ENCODE measurements at regions not wholly inside any gene's neighbourhood (a gene's known extent, or its start where the extent isn't known, plus 50 kb on each side); places are given as distances from the start of the nearest gene placed in this dataset.

DNA sequence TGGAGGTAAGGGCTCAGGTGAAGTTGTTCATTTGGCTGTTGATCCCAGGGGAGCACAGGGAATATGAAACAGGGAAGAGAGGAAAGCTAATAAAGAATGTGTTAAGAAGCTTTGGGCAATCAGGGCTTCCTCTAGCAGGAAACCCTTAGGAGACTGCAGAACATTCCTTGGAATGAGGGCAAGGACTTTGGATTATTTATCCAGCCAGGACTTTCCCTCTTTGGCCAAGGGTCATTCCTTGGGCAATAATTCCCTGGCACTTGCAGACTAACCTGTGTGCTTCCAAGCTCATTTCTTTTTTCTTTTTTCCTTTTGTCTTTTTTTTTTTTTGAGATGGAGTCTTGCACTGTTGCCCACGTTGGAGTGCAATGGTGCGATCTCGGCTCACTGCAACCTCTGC, 209.2 kb upstream of the MAP3K1 start:
- H3K27ac ChIP-seq: no peak overlapping the region
- H3K9me3 ChIP-seq: no peaks in the 10 kb centered on the region
- intact Hi-C loops (cut with DNase I): no loop called here
- H3K4me3 ChIP-seq: no peak overlapping the region
- no peak for DNase-seq
- no peaks in the 10 kb centered on the region for H3K27me3 ChIP-seq (ENCODE audit: insufficient read depth in 3 of 3, low read length in 2 of 3)
- WGBS, 3 donors: 94 to 100% (median 100%) methylated on average over 3 of the region's 3 CpGs
- no peak for ATAC-seq
- no peaks in the 10 kb centered on the region for H3K36me3 ChIP-seq (ENCODE audit: insufficient read depth in 1 of 2, low read depth in 1 of 2)
- TF ChIP-seq CTCF (IDR thresholded peaks at IDR 0.05): no peak
- no peaks in the 10 kb centered on the region for H3K4me1 ChIP-seq

- WGBS, 3 donors: 93 to 98% (median 95%) methylated on average over 5 of the region's 5 CpGs
- no peaks in the 10 kb centered on the region for H3K4me1 ChIP-seq
- no peaks in the 10 kb centered on the region for H3K9me3 ChIP-seq
- DNase-seq (no peak), ATAC-seq (no peak)
- no peaks in the 10 kb centered on the region for H3K36me3 ChIP-seq (ENCODE audit: insufficient read depth in 1 of 2, low read depth in 1 of 2)
- no peak overlapping the region for H3K4me3 ChIP-seq
- no peak for TF ChIP-seq CTCF (IDR thresholded peaks at IDR 0.05)
- H3K27ac ChIP-seq: no peak overlapping the region
- no peaks in the 10 kb centered on the region for H3K27me3 ChIP-seq (ENCODE audit: insufficient read depth in 3 of 3, low read length in 2 of 3)
- intact Hi-C loops (cut with DNase I): no loop called here
Observed at GRCh38 chr5:56605231-56605630, 210.1 kb upstream of the MAP3K1 start.

- TF ChIP-seq CTCF (IDR thresholded peaks at IDR 0.05): no peak
- no peaks in the 10 kb centered on the region for H3K9me3 ChIP-seq
- H3K4me3 ChIP-seq: no peak overlapping the region
- ATAC-seq (no peak), DNase-seq (no peak)
- intact Hi-C loops (cut with DNase I): no loop called here
- H3K4me1 ChIP-seq: no peaks in the 10 kb centered on the region
- H3K36me3 ChIP-seq (ENCODE audit: insufficient read depth in 1 of 2, low read depth in 1 of 2): no peaks in the 10 kb centered on the region
- H3K27ac ChIP-seq: no peak overlapping the region
- no peaks in the 10 kb centered on the region for H3K27me3 ChIP-seq (ENCODE audit: insufficient read depth in 3 of 3, low read length in 2 of 3)
- 61 to 73% (median 66%) methylated on average over 3 of the region's 3 CpGs for WGBS, 3 donors
Observed at GRCh38 chr5:56601641-56602071, 213.7 kb upstream of the MAP3K1 start.

GRCh38 chr5:56598941-56599340, 216.4 kb upstream of the MAP3K1 start:
- DNase-seq (no peak), ATAC-seq (no peak)
- Histone ChIP-seq H3K9me3 (no peaks in the 10 kb centered on the region), H3K27ac (no peak overlapping the region), H3K36me3 (ENCODE audit: insufficient read depth in 1 of 2, low read depth in 1 of 2) (no peaks in the 10 kb centered on the region), H3K4me1 (no peaks in the 10 kb centered on the region), H3K27me3 (ENCODE audit: insufficient read depth in 3 of 3, low read length in 2 of 3) (no peaks in the 10 kb centered on the region), H3K4me3 (no peak overlapping the region)
- intact Hi-C loops (cut with DNase I): no loop called here
- no peak for TF ChIP-seq CTCF (IDR thresholded peaks at IDR 0.05)

- no peaks in the 10 kb centered on the region for H3K4me1 ChIP-seq
- ATAC-seq (no peak), DNase-seq (no peak)
- intact Hi-C loops (cut with DNase I): no loop called here
- H3K27ac ChIP-seq: no peak overlapping the region
- no peaks in the 10 kb centered on the region for H3K36me3 ChIP-seq (ENCODE audit: insufficient read depth in 1 of 2, low read depth in 1 of 2)
- H3K9me3 ChIP-seq: no peaks in the 10 kb centered on the region
- no peak for TF ChIP-seq CTCF (IDR thresholded peaks at IDR 0.05)
- H3K27me3 ChIP-seq (ENCODE audit: insufficient read depth in 3 of 3, low read length in 2 of 3): no peaks in the 10 kb centered on the region
- WGBS, 3 donors: 76 to 84% (median 81%) methylated on average over 4 of the region's 4 CpGs
- no peak overlapping the region for H3K4me3 ChIP-seq
Observed at GRCh38 chr5:56596155-56596554, 219.2 kb upstream of the MAP3K1 start.

Data from psoas muscle (tissue), 7 donors.